ENCODE measurements at regions not wholly inside any gene's neighbourhood (a gene's known extent, or its start where the extent isn't known, plus 50 kb on each side); places are given as distances from the start of the nearest gene placed in this dataset.

- H3K9me2 ChIP-seq (ENCODE audit: insufficient read depth, low read length), result no peaks in the 10 kb centered on the region
- H3K27ac ChIP-seq (ENCODE audit: low read length), result no peak overlapping the region
- H4K20me1 ChIP-seq (ENCODE audit: insufficient read depth), result no peaks in the 10 kb centered on the region
- H3K27me3 ChIP-seq (ENCODE audit: insufficient read depth, low read depth, low read length), result no peaks in the 10 kb centered on the region
- no peak overlapping the region for H2AFZ ChIP-seq (ENCODE audit: low read depth, low read length)
- H3F3A ChIP-seq (ENCODE audit: insufficient read depth, low read length, poor library complexity, severe bottlenecking), result no peaks in the 10 kb centered on the region
- H3K9me3 ChIP-seq (ENCODE audit: low read length), result no peaks in the 10 kb centered on the region
- H3K4me2 ChIP-seq (ENCODE audit: low read length), result no peak overlapping the region
- H3K79me2 ChIP-seq (replicated peaks; ENCODE audit: insufficient read depth, low read length), result no peaks in the 10 kb centered on the region
- no peak overlapping the region for H3K4me3 ChIP-seq (ENCODE audit: low read length)
- no peaks in the 10 kb centered on the region for H3K36me3 ChIP-seq (ENCODE audit: insufficient read depth, low read length)
- TF ChIP-seq CTCF (IDR thresholded peaks at IDR 0.05; ENCODE audit: poor library complexity, severe bottlenecking), result no peak
- TF ChIP-seq TAF1 (IDR thresholded peaks at IDR 0.05; ENCODE audit: low read depth), result no peak
- no peak for TF ChIP-seq SMC3 (conservative IDR thresholded peaks at IDR 0.05; ENCODE audit: poor library complexity)
- no peak for TF ChIP-seq RAD21 (conservative IDR thresholded peaks at IDR 0.05)
- TF ChIP-seq EZH2 (IDR thresholded peaks at IDR 0.05; ENCODE audit: borderline replicate concordance, insufficient read depth, low read length, poor library complexity, severe bottlenecking), result no peak
- no peak for TF ChIP-seq POLR2AphosphoS5 (IDR thresholded peaks at IDR 0.05)
- TF ChIP-seq REST (IDR thresholded peaks at IDR 0.05; ENCODE audit: borderline replicate concordance), result no peak
- no peak for TF ChIP-seq MXI1 (conservative IDR thresholded peaks at IDR 0.05; ENCODE audit: poor library complexity, severe bottlenecking)
- no peak for TF ChIP-seq EP300 (conservative IDR thresholded peaks at IDR 0.05; ENCODE audit: poor library complexity, severe bottlenecking)
- no peak overlapping the region for H3K9ac ChIP-seq (ENCODE audit: low read length)
Observed at GRCh38 chr3:135800071-135800549, 165.4 kb upstream of the PPP2R3A start.

- no peaks in the 10 kb centered on the region for H3K9me3 ChIP-seq (ENCODE audit: low read length)
- no peak overlapping the region for H3K4me2 ChIP-seq (ENCODE audit: low read length)
- no peak overlapping the region for H2AFZ ChIP-seq (ENCODE audit: low read depth, low read length)
- no peak overlapping the region for H3K4me3 ChIP-seq (ENCODE audit: low read length)
- no peak overlapping the region for H3K27ac ChIP-seq (ENCODE audit: low read length)
- TF ChIP-seq MXI1 (conservative IDR thresholded peaks at IDR 0.05; ENCODE audit: poor library complexity, severe bottlenecking), result no peak
- no peak for TF ChIP-seq EP300 (conservative IDR thresholded peaks at IDR 0.05; ENCODE audit: poor library complexity, severe bottlenecking)
- no peak for TF ChIP-seq SMC3 (conservative IDR thresholded peaks at IDR 0.05; ENCODE audit: poor library complexity)
- TF ChIP-seq EZH2 (IDR thresholded peaks at IDR 0.05; ENCODE audit: borderline replicate concordance, insufficient read depth, low read length, poor library complexity, severe bottlenecking), result no peak
- TF ChIP-seq POLR2AphosphoS5 (IDR thresholded peaks at IDR 0.05), result no peak
- no peak for TF ChIP-seq RAD21 (conservative IDR thresholded peaks at IDR 0.05)
- TF ChIP-seq CTCF (IDR thresholded peaks at IDR 0.05; ENCODE audit: poor library complexity, severe bottlenecking), result no peak
- TF ChIP-seq TAF1 (IDR thresholded peaks at IDR 0.05; ENCODE audit: low read depth), result no peak
- no peak for TF ChIP-seq REST (IDR thresholded peaks at IDR 0.05; ENCODE audit: borderline replicate concordance)
- H4K20me1 ChIP-seq (ENCODE audit: insufficient read depth), result no peaks in the 10 kb centered on the region
- H3K79me2 ChIP-seq (replicated peaks; ENCODE audit: insufficient read depth, low read length), result no peaks in the 10 kb centered on the region
- no peaks in the 10 kb centered on the region for H3K9me2 ChIP-seq (ENCODE audit: insufficient read depth, low read length)
- no peaks in the 10 kb centered on the region for H3F3A ChIP-seq (ENCODE audit: insufficient read depth, low read length, poor library complexity, severe bottlenecking)
- no peak overlapping the region for H3K9ac ChIP-seq (ENCODE audit: low read length)
- H3K27me3 ChIP-seq (ENCODE audit: insufficient read depth, low read depth, low read length), result no peaks in the 10 kb centered on the region
- H3K36me3 ChIP-seq (ENCODE audit: insufficient read depth, low read length), result no peaks in the 10 kb centered on the region
Observed at GRCh38 chr3:135801018-135801417, 164.5 kb upstream of the PPP2R3A start.

All from neural cell (in vitro differentiated cells).